NCI-H226 (cell line): ENCODE measurements at regions not wholly inside any gene's neighbourhood (a gene's known extent, or its start where the extent isn't known, plus 50 kb on each side); places are given as distances from the start of the nearest gene placed in this dataset.
A peak's percentile ranks its signal among the peaks of the same experiment; 100 is the strongest.
"Not testable (repeated sequence)": the region's sequence is repeated elsewhere in the genome, so short reads cannot be mapped to it uniquely, and the experiment has no call there.

Experiments used
- DNase-seq: peaks from one replicate; pipeline ENCODE4 v3.0.0-alpha.2; 2015

- DNase-seq: no peak
These were observed 371.6 kb upstream of the MON1B start for GRCh38 chr16:76819226-76819916.

- no peak for DNase-seq
These were observed 366.8 kb upstream of the MON1B start for GRCh38 chr16:76824221-76824620.

DNA sequence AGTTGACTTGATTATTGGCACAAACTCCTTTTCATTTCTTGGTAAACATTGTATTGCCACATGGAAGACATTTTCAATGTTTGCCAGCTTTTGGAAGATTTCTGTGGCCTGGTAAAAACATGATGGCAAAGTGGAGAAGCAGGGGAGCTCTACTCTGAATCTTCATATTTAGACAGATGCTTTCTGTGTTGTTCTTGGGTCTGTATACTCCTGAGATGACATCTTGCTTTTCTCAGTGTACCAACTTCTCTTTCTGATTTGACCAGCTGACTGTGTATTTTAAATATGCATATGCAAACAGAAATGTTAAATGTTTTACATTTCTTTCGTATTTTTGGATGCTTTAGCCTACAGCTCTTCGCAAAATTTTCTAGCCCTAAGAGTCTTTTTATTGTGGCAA is 366.2 kb upstream of the MON1B start:
- DNase-seq: no peak

- no peak for DNase-seq
These were observed 355.7 kb upstream of the MON1B start for GRCh38 chr16:76835339-76835738.

DNA sequence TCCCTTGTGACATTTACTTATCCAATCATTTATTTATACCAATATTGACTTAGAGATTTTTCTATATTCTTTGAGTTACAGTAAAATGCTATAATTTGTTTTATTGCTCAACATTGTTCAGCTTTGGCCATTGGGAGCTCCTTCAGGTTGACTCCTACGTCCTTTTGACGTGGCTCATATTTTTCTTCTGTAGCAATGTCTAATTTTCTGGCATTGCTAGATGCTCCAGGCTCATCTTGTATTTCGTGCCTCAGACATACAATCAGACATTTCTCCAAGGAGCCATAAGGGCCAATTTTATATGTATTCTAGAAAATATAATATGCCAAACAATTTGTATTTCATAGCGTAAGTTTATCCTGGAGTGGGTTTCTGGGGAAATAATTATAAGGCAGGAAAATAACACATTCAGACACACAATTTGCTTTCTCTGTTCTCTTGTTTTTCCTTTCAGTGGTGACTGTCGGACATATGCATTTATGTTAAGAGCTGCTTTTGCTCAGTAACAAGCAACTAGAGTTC is 355.1 kb upstream of the MON1B start:
- DNase-seq: no peak

DNA sequence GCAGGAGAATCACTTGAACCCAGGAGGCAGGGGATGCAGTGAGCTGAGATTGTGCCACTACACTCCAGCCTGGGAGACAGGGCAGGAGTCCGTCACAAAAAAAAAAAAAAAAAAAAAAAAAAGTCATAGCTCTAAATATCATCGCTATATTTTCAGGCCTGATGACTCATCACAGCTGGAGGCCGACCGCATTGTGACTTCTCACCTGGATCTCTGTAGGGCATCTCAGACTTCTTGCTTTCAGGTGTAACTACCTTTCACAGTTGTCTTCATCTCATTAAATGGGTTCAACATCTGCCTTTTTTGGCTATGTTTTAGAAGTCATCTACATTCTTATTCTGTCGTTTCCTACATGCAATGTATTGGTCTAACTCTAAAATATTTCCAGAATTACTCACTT is 353.1 kb upstream of the MON1B start:
- DNase-seq: no peak

GRCh38 chr16:76854234-76854633 is 336.8 kb upstream of the MON1B start:
- DNase-seq: no peak

DNA sequence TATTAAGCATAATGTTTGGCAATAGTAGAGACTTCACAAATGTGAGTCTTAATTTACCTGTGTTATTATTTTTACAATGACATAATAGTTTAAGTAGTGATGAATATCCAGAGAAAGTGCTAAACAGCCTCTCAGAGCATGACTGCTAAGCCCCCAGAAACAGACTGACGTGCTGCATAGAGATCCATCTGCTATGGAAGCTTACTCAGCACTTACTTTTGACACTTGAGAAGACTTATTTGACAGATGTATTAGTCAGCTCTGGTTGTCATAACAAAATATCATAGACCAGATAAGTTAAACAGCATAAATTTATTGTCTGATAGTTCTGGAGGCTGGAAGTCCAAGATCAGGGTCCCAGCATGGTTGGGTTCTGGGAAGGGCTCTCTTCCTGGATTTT is 334.9 kb upstream of the MON1B start:
- no peak for DNase-seq

DNA sequence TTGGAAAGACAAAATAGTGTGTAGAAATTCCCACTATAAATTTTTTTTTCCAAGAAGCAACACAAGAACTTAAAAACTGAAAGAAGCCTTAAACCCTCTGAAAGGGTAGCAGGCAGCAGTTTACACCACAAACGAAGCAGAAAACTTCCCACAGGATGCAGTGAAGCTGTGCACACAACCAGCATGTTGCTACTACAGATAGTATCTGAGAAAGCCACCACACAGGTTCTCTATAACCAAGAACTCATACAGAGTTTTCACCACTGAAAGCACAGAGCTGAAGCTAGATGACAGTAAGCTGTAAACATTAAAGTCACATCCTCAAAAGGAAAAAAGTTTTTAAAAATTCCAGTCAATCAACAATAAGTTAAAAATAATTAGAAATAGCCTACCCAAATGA is 333.6 kb upstream of the MON1B start:
- DNase-seq: no peak

GRCh38 chr16:76862901-76863300 is 328.1 kb upstream of the MON1B start:
- no peak for DNase-seq

GRCh38 chr16:76866994-76867393 is 324.0 kb upstream of the MON1B start:
- DNase-seq: no peak

DNA sequence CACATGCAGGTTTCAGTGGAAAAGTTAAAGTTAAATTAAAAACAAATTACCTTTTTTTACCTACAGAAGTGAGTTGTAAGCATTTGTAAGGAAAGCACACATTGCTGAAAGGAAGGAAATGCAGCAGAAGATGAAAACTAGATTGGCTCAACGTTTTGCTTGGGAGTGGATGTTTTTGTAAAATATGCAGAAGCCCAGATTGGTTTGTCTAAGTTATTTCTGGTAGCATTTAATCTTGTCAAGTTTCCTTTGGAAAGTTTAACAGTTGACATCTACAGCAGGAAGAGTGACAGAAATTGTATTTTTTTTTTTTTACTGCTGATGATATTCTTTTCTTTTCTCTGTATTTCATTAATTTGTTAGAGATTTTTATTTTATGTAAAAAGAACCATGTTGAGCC is 315.1 kb upstream of the MON1B start:
- DNase-seq: no peak

GRCh38 chr16:76879420-76879819 is 311.6 kb upstream of the MON1B start:
- DNase-seq: no peak

DNA sequence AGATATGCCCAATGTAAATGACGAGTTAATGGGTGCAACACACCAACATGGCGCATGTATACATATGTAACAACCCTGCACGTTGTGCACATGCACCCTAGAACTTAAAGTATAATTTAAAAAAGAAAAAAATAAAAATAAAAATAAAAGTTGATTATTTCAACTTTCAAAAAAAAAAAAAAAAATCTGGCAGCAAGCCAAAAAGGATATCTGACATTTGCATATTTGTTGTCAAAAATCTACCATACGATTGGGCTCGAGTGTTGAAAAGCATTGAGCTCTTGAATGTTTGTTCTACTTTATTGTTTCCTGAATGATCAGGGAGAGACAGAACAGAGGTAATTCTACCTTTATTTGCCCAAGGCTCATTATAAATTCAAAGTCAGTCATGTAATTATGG is 310.5 kb upstream of the MON1B start:
- DNase-seq: not testable (repeated sequence)

- DNase-seq: no peak
These were observed 308.9 kb upstream of the MON1B start for GRCh38 chr16:76882105-76882504.

- no peak for DNase-seq
These were observed 307.9 kb upstream of the MON1B start for GRCh38 chr16:76883076-76883475.

GRCh38 chr16:76885776-76886537 is 305.0 kb upstream of the MON1B start:
- no peak for DNase-seq

DNA sequence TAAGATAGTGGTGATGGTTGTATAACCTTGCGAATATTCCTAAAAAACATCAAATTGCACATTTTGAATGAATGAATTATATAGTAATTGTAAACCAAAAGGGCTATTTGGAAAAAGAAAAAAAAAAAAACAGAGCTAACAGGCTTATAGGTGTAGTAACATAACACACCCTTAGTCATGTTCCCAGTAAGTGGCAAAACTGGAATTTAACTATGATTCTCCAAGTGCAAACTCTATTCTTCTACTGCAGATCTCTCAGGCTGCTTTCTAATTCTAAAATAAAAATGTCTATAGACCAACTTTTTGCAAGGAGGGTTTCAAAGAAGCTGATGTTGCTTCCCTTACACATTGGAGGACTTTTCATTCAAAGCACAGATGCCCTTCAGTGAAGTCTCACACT is 293.2 kb upstream of the MON1B start:
- no peak for DNase-seq

GRCh38 chr16:76899767-76900166 is 291.2 kb upstream of the MON1B start:
- no peak for DNase-seq

GRCh38 chr16:76900285-76901263 is 290.4 kb upstream of the MON1B start:
- no peak for DNase-seq

DNA sequence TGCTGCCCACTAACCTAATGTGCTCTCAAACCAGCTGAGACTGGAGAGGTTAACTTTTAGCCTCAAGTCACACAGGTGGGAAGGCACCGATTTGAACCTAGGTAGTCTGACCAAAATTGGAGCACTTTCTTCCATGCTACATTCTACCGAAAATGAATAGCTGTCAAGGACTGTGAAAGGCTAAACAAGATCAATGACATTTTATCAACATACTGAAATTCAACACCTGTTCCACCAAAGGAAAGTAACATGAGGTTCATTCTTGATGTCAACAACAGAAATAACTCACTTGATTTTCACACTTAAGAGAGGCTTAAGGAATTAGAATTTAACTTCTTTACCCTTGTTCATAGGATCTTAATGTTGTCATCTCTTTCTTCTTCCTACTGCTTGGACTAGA is 284.4 kb upstream of the MON1B start:
- no peak for DNase-seq

- DNase-seq: peak; percentile 93
These were observed 280.1 kb upstream of the MON1B start for GRCh38 chr16:76910931-76911330.

DNA sequence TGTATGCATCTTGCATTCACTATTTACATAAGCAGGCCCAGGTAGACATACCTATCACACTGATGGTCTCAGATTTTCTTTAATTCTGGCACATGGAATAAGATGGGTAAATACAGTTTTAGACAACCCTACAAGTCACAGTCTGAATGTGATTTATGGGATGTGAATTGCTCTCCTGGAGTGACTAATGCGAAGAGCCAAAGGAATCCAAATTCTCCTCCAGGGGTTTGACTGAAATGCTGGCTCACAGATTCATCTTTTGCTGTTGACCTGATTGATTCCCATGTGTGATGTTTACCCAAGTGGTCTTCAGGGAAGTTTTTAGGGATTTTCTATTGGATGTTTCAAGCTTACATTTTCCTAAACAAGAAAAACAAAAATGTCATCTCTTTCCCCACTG is 277.9 kb upstream of the MON1B start:
- DNase-seq: peak; percentile 28
